Neural progenitor cell (in vitro differentiated cells): ENCODE measurements at regions not wholly inside any gene's neighbourhood (a gene's known extent, or its start where the extent isn't known, plus 50 kb on each side); places are given as distances from the start of the nearest gene placed in this dataset.

ENCODE experiments used
- EZH2 ChIP-seq: fragments of 200-600 bp; sonication (generic); IDR thresholded peaks from 2 replicates; pipeline ENCODE4 v1.6.1; 2017; ENCODE audit warnings: antibody characterized with exemption, mild to moderate bottlenecking, moderate library complexity
- TF ChIP-seq, protein P1 (sequence below): fragments of 200-600 bp; sonication (generic); IDR thresholded peaks from 2 replicates; pipeline ENCODE4 v1.5.1; 2017; ENCODE audit warnings: antibody characterized with exemption, mild to moderate bottlenecking

DNA sequence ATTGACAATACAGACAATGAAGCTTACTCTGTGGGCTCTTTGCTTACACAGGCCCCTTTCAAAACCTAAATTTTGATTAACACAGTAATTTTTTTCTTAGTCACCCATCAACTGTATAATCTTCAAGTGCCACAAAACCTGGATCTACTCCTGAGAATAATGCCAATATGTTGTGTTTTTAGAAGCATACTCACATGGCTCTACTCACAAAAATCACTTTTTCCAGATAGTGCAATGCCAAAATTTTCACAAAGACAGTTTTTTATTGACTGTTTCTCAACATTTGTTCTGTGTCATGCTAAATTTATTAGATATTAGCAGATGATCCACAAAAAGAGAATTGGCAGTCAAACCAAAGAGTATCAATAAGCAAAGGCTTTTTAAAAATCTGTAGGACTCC is 493.7 kb upstream of the C1orf87 start:
- TF ChIP-seq, protein P1, sequence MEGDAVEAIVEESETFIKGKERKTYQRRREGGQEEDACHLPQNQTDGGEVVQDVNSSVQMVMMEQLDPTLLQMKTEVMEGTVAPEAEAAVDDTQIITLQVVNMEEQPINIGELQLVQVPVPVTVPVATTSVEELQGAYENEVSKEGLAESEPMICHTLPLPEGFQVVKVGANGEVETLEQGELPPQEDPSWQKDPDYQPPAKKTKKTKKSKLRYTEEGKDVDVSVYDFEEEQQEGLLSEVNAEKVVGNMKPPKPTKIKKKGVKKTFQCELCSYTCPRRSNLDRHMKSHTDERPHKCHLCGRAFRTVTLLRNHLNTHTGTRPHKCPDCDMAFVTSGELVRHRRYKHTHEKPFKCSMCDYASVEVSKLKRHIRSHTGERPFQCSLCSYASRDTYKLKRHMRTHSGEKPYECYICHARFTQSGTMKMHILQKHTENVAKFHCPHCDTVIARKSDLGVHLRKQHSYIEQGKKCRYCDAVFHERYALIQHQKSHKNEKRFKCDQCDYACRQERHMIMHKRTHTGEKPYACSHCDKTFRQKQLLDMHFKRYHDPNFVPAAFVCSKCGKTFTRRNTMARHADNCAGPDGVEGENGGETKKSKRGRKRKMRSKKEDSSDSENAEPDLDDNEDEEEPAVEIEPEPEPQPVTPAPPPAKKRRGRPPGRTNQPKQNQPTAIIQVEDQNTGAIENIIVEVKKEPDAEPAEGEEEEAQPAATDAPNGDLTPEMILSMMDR, result no peak
- no peak for TF ChIP-seq EZH2
